Mammary epithelial cell (primary cell): ENCODE measurements at regions not wholly inside any gene's neighbourhood (a gene's known extent, or its start where the extent isn't known, plus 50 kb on each side); places are given as distances from the start of the nearest gene placed in this dataset.

Source experiments
- CTCF ChIP-seq, 2 donors: IDR thresholded peaks in 1 of 2; conservative IDR thresholded peaks in 1 of 2; 2 replicates each; pipeline ENCODE4 v1.5.1; 2011 to 2012; ENCODE audit warnings: inconsistent platforms in 2 of 2, low read length in 2 of 2, mild to moderate bottlenecking in 2 of 2, control low read depth in 1 of 2, low read depth in 1 of 2; ENCODE audit not compliant: insufficient read depth in 1 of 2; ENCODE audit errors: extremely low read depth in 1 of 2
- EZH2 ChIP-seq: IDR thresholded peaks from 2 replicates; pipeline ENCODE4 v1.6.1; 2012; ENCODE audit warnings: low read length, inconsistent platforms, borderline replicate concordance

- TF ChIP-seq CTCF (conservative IDR thresholded peaks at IDR 0.05 in 1 of 2, IDR thresholded peaks at IDR 0.05 in 1 of 2; ENCODE audit: extremely low read depth in 1 of 2, insufficient read depth in 1 of 2, low read depth in 1 of 2, low read length in 2 of 2) (no peak), EZH2 (no peak)
Measured at GRCh38 chr2:145751629-145752028, 1231.7 kb upstream of the ZEB2 start.
